Kasumi-1 (cell line): ENCODE measurements at regions not wholly inside any gene's neighbourhood (a gene's known extent, or its start where the extent isn't known, plus 50 kb on each side); places are given as distances from the start of the nearest gene placed in this dataset.
"Not testable (repeated sequence)": the region's sequence is repeated elsewhere in the genome, so short reads cannot be mapped to it uniquely, and the experiment has no call there.

Experiments used
- DNase-seq, 2 experiments: peaks; one replicate each; lab custom pipeline; 2025; lab: John Stamatoyannopoulos, UW

GRCh38 chr7:54898659-54899340 lies 120.0 kb upstream of the EGFR start:
- DNase-seq: no peak

GRCh38 chr7:54901840-54902239 lies 117.0 kb upstream of the EGFR start:
- no peak for DNase-seq

GRCh38 chr7:54904130-54904529 lies 114.7 kb upstream of the EGFR start:
- DNase-seq: no peak

- DNase-seq: no peak
These were observed 113.8 kb upstream of the EGFR start for GRCh38 chr7:54904986-54905385.

DNA sequence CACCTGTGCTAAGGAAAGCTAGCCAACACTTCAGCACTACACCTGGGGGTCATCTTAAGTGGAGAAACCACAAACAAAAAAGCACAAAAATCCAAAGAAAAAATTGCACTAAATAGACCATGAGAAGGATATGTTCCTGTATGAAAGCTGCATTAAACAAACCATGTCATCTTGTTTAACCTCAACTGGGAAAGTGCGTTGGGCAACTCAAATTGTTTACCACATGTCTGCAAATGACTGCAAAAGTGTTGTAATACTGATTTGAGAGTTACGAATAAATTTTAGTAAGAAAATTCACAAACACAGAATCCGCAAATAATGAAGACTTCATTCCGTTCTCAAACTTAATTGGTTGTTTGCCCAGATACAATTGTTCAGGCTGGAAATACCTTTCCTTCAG lies 111.9 kb upstream of the EGFR start:
- no peak for DNase-seq

DNA sequence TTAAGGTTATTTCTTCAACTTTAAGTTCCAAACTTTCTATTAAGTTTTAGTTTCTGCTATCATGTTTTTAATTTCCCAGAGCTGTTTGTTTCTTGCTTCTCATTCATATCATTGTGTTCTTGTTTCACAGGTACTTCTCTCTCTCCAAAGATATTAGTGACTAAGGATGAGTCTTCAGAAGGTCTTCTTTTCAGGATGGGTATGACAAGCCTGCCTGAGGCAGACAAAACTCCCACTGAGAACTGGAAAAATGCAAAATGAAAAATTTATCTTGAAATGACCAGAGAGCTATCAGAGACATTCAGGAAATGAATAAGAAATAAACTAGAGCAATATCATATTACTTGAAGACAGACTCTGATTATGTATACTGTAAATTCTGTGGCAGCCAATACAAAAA lies 110.8 kb upstream of the EGFR start:
- DNase-seq: no peak

DNA sequence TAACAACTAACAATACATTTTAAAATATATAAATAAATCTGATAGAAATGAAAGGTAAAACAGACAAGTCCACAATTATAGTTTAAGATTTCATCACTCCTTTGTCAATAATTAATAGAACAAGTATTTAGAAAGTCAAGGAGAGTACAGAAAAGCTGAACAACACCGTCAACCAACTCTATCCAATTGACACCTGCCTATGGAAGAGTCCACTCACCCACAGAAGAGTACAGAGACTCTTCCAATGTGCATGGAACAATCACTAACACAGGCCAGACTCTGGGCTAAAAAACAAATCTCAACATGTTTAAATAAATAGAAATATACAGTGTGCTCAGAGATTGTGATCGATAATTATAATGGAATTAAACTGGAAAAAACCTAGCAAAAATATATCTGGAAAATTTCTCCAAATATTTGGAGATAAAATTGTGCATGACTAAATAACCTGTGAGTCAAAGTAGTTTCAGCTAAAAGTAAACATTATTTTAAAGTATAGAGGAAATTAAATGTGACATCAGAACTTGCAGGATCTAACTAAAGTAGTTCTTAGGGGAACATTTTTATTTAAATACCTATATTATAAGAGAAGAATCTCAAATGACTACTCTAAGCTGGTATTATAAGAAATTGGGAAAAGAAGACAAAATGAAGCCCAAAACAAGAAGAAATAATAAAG lies 109.9 kb upstream of the EGFR start:
- no peak for DNase-seq

GRCh38 chr7:54915870-54916598 lies 102.8 kb upstream of the EGFR start:
- no peak for DNase-seq

DNA sequence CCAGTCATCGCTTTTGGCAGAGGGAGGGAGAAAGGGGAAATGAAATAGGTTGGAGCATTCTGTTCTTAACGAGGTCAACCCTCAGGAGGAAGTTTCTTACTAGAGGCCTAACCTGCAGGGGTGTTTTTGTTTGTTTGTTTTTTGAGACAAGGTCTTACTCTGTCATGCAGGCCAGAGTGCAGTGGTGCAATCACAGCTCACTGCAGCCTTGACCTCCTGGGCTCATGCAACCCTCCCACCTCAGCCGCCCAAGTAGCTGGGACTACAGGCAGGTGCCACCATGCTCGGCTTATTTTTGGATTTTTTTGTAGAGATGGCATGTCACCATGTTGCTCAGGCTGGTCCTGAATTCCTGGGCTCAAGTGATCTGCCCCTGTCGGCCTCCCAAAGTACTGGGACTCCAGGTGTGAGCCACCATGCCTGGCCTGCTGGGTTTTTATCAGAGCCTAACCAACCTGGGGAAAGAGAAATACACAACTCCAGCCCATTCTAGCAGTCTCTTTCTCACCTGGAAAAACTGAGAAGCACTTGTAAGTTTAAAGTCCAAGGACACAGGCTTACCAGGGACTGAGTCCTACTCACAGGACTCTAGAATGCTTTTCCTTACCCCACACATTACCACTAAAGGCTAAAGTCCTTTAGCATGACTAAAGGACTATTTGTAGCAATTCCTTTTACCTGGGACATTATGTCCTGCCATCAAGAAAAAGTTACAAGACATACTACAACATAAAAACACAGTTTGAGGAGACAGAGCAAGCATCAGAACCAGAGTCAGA lies 101.0 kb upstream of the EGFR start:
- no peak for DNase-seq

DNA sequence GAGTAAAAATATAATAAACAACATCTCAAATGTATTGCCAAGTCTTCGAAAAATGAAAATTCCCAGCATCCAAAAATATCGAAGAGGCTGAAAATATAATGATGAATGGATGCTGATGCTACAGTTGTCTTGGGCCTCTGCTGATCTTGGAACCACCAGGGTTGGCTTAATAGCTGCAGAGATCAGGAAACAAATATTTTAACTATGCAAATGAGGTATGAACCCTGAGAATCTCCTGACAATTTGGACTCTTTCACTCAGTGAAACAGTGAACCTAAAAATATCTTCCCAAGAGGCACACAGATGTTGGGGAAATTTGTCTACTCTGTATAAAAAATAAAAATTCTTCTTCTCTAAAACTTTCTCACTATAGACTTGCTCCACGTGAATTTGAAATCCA lies 97.7 kb upstream of the EGFR start:
- no peak for DNase-seq

GRCh38 chr7:54931532-54931931 lies 87.3 kb upstream of the EGFR start:
- no peak for DNase-seq

- DNase-seq: no peak
These were observed 85.8 kb upstream of the EGFR start for GRCh38 chr7:54932818-54933543.

- DNase-seq: no peak
These were observed 85.2 kb upstream of the EGFR start for GRCh38 chr7:54933643-54934042.

- DNase-seq: no peak
These were observed 78.1 kb upstream of the EGFR start for GRCh38 chr7:54940748-54941147.

DNA sequence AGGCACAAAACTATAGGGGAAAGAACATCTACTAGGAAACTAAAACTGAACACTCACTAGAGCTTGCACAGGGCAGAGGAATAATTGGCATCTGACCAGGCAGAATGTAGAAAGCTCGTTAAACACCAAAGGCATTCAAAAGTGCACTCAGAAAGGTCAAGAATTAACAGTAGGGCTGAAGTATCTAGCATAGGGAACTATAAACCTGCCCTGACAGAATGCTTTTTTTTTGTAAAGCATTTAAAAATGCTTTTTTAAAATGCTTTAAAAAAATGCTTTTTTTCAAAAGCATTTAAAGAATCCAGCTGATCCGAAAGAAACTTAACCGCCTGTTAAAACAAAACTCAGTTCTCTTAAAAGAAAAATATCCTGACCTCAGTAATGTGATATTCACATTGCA lies 74.6 kb upstream of the EGFR start:
- DNase-seq: no peak

DNA sequence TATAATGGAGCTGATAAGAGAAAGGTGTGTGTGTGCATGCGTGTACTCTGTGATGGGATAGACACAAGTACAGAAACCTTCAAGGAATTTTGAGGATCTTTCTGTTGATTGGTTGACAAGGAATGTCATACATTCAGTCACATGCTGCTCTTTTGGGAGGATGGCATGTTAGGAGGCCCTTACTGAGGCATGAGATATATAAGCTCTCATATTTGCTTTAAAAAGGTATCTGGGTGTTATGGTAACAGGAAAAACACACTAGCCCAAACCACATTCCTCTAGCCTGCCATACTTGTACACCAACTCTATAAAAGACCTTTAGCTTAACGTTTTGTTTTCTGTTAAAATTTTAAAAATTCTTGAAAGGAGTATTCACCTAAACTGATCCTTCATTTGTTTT lies 72.5 kb upstream of the EGFR start:
- no peak for DNase-seq

DNA sequence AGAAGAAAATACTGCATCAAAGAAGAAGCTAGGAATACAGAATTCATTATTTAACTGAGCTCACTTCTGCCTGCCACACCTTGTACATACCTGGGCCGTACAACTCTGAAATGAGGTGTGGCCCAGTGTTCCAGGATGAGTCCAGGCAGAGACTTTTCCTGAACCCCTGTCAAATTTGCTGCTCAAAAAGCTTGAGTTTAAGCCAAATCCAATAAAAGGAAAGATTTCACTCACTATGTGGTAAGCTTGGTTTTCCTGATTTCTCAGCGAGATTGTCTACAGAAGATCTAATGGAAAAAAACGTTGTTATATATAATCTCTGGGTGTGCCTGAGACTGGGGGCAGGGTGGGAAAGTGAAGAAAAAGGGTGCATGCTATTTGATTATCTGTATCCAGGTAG lies 72.1 kb upstream of the EGFR start:
- DNase-seq: no peak

GRCh38 chr7:54947266-54947665 lies 71.6 kb upstream of the EGFR start:
- no peak for DNase-seq

- not testable (repeated sequence) for DNase-seq
These were observed 69.3 kb upstream of the EGFR start for GRCh38 chr7:54949514-54949913.

- no peak for DNase-seq
These were observed 63.5 kb upstream of the EGFR start for GRCh38 chr7:54955296-54955695.

DNA sequence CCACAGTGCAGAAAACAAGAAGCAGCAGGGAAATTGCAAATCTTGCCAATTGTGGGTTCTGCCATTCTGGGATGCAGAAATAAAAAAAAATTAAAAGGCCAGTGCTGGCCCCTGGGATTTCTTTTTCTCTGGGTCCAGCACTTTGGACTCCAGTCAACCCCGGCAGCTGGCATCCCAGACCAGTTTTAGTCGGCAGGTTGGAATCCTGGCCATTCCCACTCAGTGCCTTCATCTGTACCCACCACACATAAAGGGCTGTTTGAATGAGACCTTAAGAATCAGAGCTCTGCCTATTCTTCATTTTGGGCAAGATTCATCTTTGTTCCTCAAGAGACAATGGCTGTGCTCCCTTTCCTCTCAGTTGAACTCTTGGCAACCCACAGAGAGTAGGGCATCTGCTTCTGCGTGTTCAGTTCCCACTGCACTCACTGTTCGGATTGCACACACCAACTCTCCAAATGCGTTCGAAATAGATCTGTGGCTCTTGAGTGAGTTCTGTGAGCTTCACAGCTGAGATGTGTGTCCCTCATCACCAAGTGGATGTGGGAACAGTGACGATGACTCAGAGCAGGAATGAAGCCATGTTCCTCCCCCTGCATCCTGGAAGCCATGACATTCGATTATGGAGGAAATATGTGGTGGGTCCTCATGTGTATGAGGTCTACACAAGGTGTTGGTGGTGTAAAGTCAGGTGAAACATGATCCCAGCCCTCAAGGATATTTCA lies 63.0 kb upstream of the EGFR start:
- no peak for DNase-seq
